Esophagus (tissue), 2 donors: ENCODE measurements at regions not wholly inside any gene's neighbourhood (a gene's known extent, or its start where the extent isn't known, plus 50 kb on each side); places are given as distances from the start of the nearest gene placed in this dataset.

Source experiments
- H3K27ac ChIP-seq, 2 donors: one replicate each; pipeline ENCODE4 v1.5.1; 2013; ENCODE audit warnings: low read depth in 2 of 2, mild to moderate bottlenecking in 2 of 2, inconsistent platforms in 1 of 2, low read length in 1 of 2, moderate library complexity in 1 of 2
- H3K27me3 ChIP-seq, 2 donors: one replicate each; pipeline ENCODE4 v1.6.1; 2013; ENCODE audit warnings: low read length in 2 of 2, control low read depth in 1 of 2, mild to moderate bottlenecking in 1 of 2; ENCODE audit not compliant: insufficient read depth in 2 of 2, control insufficient read depth in 1 of 2
- H3K36me3 ChIP-seq, 2 donors: one replicate each; pipeline ENCODE4 v1.6.1; 2013; ENCODE audit warnings: low read length in 1 of 2; ENCODE audit not compliant: control insufficient read depth in 2 of 2, insufficient read depth in 2 of 2
- H3K4me1 ChIP-seq, 2 donors: one replicate each; pipeline ENCODE4 v1.6.1; 2013; ENCODE audit warnings: low read length in 1 of 2; ENCODE audit not compliant: control insufficient read depth in 2 of 2, insufficient read depth in 2 of 2
- H3K4me3 ChIP-seq, 2 donors: one replicate each; pipeline ENCODE4 v1.5.1; 2013; ENCODE audit warnings: low read length in 2 of 2, mild to moderate bottlenecking in 2 of 2, low read depth in 1 of 2, moderate library complexity in 1 of 2
- H3K9me3 ChIP-seq, 2 donors: one replicate each; pipeline ENCODE4 v1.6.1; 2013; ENCODE audit warnings: mild to moderate bottlenecking in 2 of 2, low read depth in 1 of 2, low read length in 1 of 2, moderate library complexity in 1 of 2; ENCODE audit not compliant: control insufficient read depth in 2 of 2, insufficient read depth in 1 of 2
- WGBS, 2 donors: extraction: QIAGEN DNeasy Blood & Tissue Kit; methylation state at CpG; one replicate each; pipeline ENCODE4 v1.1.7; 2013; 5-methylcytosine and 5-hydroxymethylcytosine counted together
- donor health status: healthy with polysubstance abuse.
- donor health status: Bipolar disorder and iron deficiency.

GRCh38 chr10:113434950-113435349 is 117.9 kb upstream of the HABP2 start:
- Histone ChIP-seq H3K4me3 (no peak overlapping the region), H3K36me3 (no peaks in the 10 kb centered on the region), H3K27ac (no peak overlapping the region), H3K9me3 (no peaks in the 10 kb centered on the region), H3K27me3 (no peaks in the 10 kb centered on the region), H3K4me1 (no peaks in the 10 kb centered on the region)
- WGBS, 2 donors = 90 to 95% methylated on average over 2 of the region's 2 CpGs

- no peak overlapping the region for H3K4me3 ChIP-seq
- H3K36me3 ChIP-seq = no peaks in the 10 kb centered on the region
- no peaks in the 10 kb centered on the region for H3K27me3 ChIP-seq
- H3K27ac ChIP-seq = no peak overlapping the region
- WGBS, 2 donors = 71 to 72% methylated on average over 2 of the region's 2 CpGs
- no peaks in the 10 kb centered on the region for H3K4me1 ChIP-seq
- no peaks in the 10 kb centered on the region for H3K9me3 ChIP-seq
These were observed 117.0 kb upstream of the HABP2 start for GRCh38 chr10:113435881-113436280.

GRCh38 chr10:113436851-113437250 is 116.0 kb upstream of the HABP2 start:
- Histone ChIP-seq H3K27ac (no peak overlapping the region), H3K27me3 (no peaks in the 10 kb centered on the region), H3K9me3 (no peaks in the 10 kb centered on the region), H3K4me3 (no peak overlapping the region), H3K4me1 (no peaks in the 10 kb centered on the region), H3K36me3 (no peaks in the 10 kb centered on the region)
- WGBS, 2 donors = 66 to 72% methylated on average over 4 of the region's 4 CpGs

GRCh38 chr10:113438652-113439051 is 114.2 kb upstream of the HABP2 start:
- H3K36me3 ChIP-seq = no peaks in the 10 kb centered on the region
- H3K27me3 ChIP-seq = no peaks in the 10 kb centered on the region
- H3K27ac ChIP-seq = no peak overlapping the region
- H3K4me1 ChIP-seq = no peaks in the 10 kb centered on the region
- H3K9me3 ChIP-seq = no peaks in the 10 kb centered on the region
- H3K4me3 ChIP-seq = no peak overlapping the region
- WGBS, 2 donors = 70 to 78% methylated on average over 2 of the region's 2 CpGs

GRCh38 chr10:113441220-113441619 is 111.6 kb upstream of the HABP2 start:
- no peak overlapping the region for H3K4me3 ChIP-seq
- H3K4me1 ChIP-seq = no peaks in the 10 kb centered on the region
- H3K9me3 ChIP-seq = no peaks in the 10 kb centered on the region
- no peaks in the 10 kb centered on the region for H3K36me3 ChIP-seq
- H3K27me3 ChIP-seq = no peaks in the 10 kb centered on the region
- no peak overlapping the region for H3K27ac ChIP-seq
- WGBS, 2 donors = 79 to 81% methylated on average over 6 of the region's 6 CpGs

GRCh38 chr10:113441686-113442270 is 111.1 kb upstream of the HABP2 start:
- 92 to 93% methylated on average over 4 of the region's 4 CpGs for WGBS, 2 donors
- no peaks in the 10 kb centered on the region for H3K27me3 ChIP-seq
- H3K27ac ChIP-seq = no peak overlapping the region

GRCh38 chr10:113442336-113442735 is 110.5 kb upstream of the HABP2 start:
- Histone ChIP-seq H3K9me3 (no peaks in the 10 kb centered on the region), H3K4me3 (no peak overlapping the region)
- WGBS, 2 donors = 67 to 72% methylated on average over 2 of the region's 2 CpGs

More at GRCh38 chr10:113441686-113442270, 111.1 kb upstream of the HABP2 start:
- Histone ChIP-seq H3K4me1 (no peaks in the 10 kb centered on the region), H3K4me3 (no peak overlapping the region), H3K36me3 (no peaks in the 10 kb centered on the region), H3K9me3 (no peaks in the 10 kb centered on the region)

GRCh38 chr10:113443141-113443925 is 109.5 kb upstream of the HABP2 start:
- WGBS, 2 donors = 73 to 87% methylated on average over 3 of the region's 3 CpGs
- no peaks in the 10 kb centered on the region for H3K27me3 ChIP-seq
- no peak overlapping the region for H3K27ac ChIP-seq
- H3K36me3 ChIP-seq = no peaks in the 10 kb centered on the region
- H3K4me1 ChIP-seq = no peaks in the 10 kb centered on the region
- no peak overlapping the region for H3K4me3 ChIP-seq
- no peaks in the 10 kb centered on the region for H3K9me3 ChIP-seq

More at GRCh38 chr10:113442336-113442735, 110.5 kb upstream of the HABP2 start:
- Histone ChIP-seq H3K4me1 (no peaks in the 10 kb centered on the region), H3K36me3 (no peaks in the 10 kb centered on the region), H3K27me3 (no peaks in the 10 kb centered on the region), H3K27ac (no peak overlapping the region)

- Histone ChIP-seq H3K36me3 (no peaks in the 10 kb centered on the region), H3K27ac (no peak overlapping the region)
- WGBS, 2 donors = 76 to 78% methylated on average over 3 of the region's 3 CpGs
These were observed 108.0 kb upstream of the HABP2 start for GRCh38 chr10:113444766-113445365.

More at GRCh38 chr10:113444766-113445365, 108.0 kb upstream of the HABP2 start:
- H3K27me3 ChIP-seq = no peaks in the 10 kb centered on the region
- H3K4me1 ChIP-seq = no peaks in the 10 kb centered on the region
- no peak overlapping the region for H3K4me3 ChIP-seq
- H3K9me3 ChIP-seq = no peaks in the 10 kb centered on the region
